Adrenal gland (tissue), 9 donors: ENCODE measurements at regions not wholly inside any gene's neighbourhood (a gene's known extent, or its start where the extent isn't known, plus 50 kb on each side); places are given as distances from the start of the nearest gene placed in this dataset.

Experiments
- DNase-seq, 7 donors: peaks; one replicate each; pipeline ENCODE4 v3.0.0-alpha.2; 2019 to 2020
- H3K27ac ChIP-seq, 5 donors: fragments of 200-600 bp; sonication (generic) in 4 of 5; 1 replicate in 3 of 5; 2 replicates in 2 of 5; pipeline versions ENCODE4 v1.5.1 to v1.8.0; 2016 to 2020; ENCODE audit warnings: mild to moderate bottlenecking in 1 of 5
- H3K27me3 ChIP-seq: fragments of 200-600 bp; 2 replicates; pipeline ENCODE4 v1.8.0; 2021
- H3K36me3 ChIP-seq, 2 donors: fragments of 200-600 bp; replicated peaks in 1 of 2; 1 replicate in 1 of 2; 2 replicates in 1 of 2; pipeline versions ENCODE4 v1.5.1 to v1.8.0; 2018 to 2022
- H3K4me1 ChIP-seq, 2 donors: fragments of 200-600 bp; replicated peaks in 1 of 2; 1 replicate in 1 of 2; 2 replicates in 1 of 2; pipeline versions ENCODE4 v1.5.1 to v1.8.0; 2018 to 2021
- H3K4me3 ChIP-seq, 4 donors: fragments of 200-600 bp; sonication (generic) in 3 of 4; one replicate each; pipeline ENCODE4 v1.5.1; 2016 to 2018
- H3K9me3 ChIP-seq, 3 donors: fragments of 200-600 bp; sonication (generic) in 1 of 3; replicated peaks in 1 of 3; 1 replicate in 2 of 3; 2 replicates in 1 of 3; pipeline versions ENCODE4 v1.5.1 to v1.8.0; 2016 to 2021
- POLR2A ChIP-seq, 2 donors: fragments of 450-650 bp; IDR thresholded peaks; one replicate each; pipeline ENCODE4 v1.6.1; 2017; ENCODE audit warnings: antibody characterized with exemption in 2 of 2, mild to moderate bottlenecking in 2 of 2, moderate library complexity in 1 of 2
- WGBS, 4 donors: extraction: QIAGEN DNeasy Blood & Tissue Kit in 2 of 4; methylation state at CpG; one replicate each; pipeline versions ENCODE4 v1.1.5 to v1.1.7; 2013 to 2017; 5-methylcytosine and 5-hydroxymethylcytosine counted together
- intact Hi-C, 2 donors: fragments of 100-400 bp; cut with DNase I; formaldehyde crosslinking; loops; one replicate each; pipeline versions ENCODE4 v1.14.1 to v1.15.0; 2022 to 2023
- TF ChIP-seq, protein P1 (sequence below), 6 experiments: fragments of 450-650 bp in 4 of 6; fragments of 200-600 bp in 2 of 6; sonication (generic) in 1 of 6; IDR thresholded peaks; 1 replicate in 5 of 6; 2 replicates in 1 of 6; pipeline versions ENCODE4 v1.5.1 to v1.8.0; 2016 to 2021; ENCODE audit warnings: antibody characterized with exemption in 6 of 6, mild to moderate bottlenecking in 2 of 6, moderate library complexity in 1 of 6
- donor health status: healthy with polysubstance abuse.
- donor health status: Bipolar disorder and iron deficiency.
- donor health status: DM: yes; HTN: yes; CAD: no.
- donor health status: DM: no; HTN: no; CAD: no.
- donor health status: DM: no; HTN: no; CAD: no.

DNA sequence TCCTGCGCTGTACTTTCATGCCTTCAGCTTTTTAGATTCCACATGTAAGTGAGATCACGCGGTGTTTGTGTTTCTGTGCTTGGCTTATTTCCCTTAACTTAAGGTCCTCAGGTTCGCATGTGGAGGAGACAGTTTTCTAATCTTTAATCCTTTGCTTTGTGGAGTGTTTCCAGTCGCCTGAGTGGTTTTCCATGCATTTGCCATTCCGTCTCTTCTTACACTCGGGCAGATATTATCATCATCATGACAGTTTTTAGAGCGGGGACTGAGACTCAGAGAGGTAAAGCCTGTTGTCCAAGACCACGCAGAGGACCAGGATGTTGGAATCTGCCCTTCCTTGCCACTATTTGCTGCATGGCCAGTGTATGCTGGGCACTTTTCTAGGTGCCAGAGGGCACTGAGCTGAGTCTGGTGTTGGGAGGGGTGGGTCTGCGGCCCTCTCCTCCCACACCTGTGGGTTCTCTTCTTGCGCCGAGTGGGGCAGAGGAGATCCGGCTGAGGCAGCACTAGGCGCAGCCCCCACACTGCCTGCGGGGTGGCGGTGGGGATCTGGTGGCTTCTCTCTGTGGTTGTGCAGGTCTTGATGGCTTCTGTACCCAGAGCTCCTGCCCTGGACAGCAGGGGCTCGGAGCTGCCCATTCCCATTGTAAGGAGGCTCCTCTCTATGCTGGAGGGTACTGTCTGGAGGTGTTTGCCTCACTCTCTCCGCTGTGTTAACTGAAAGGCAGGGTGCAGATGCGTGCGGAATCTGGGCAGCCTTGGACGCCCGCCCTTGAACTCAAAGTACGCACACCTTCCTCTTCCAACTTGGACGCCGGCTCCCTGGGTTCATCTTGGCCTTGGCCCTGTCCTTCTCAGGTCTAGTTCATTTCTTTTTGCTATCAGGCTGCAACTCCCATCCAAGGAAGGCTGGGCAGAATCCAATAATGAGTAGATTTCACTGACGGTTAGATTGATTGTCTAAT lies 156.0 kb upstream of the RGMA start:
- no peak for DNase-seq
- H3K4me1 ChIP-seq: no peaks in the 10 kb centered on the region

DNA sequence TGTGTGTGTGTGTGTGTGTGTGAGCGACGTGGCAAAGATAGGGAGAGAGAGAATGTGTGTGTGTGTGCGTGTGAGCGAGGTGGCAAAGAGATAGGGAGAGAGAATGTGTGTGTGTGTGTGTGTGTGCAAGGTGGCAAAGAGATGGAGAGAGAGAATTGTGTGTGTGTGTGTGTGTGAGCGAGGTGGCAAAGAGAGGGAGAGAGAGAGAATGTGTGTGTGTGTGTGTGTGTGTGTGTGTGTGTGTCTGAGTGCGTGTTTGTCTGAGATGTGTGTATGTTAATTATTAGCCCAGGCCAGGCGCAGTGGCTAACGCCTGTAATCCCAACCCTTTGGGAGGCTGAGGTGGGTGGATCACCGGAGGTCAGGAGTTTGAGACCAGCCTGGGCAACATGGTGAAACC lies 154.6 kb upstream of the RGMA start:
- H3K4me1 ChIP-seq: no peaks in the 10 kb centered on the region
- WGBS, 4 donors: 81 to 89% (median 82%) methylated on average over 7 to 9 of the region's 9 CpGs
- DNase-seq: no peak
- no peaks in the 10 kb centered on the region for H3K36me3 ChIP-seq
- no peaks in the 10 kb centered on the region for H3K9me3 ChIP-seq
- no peak overlapping the region for H3K27ac ChIP-seq
- no peak overlapping the region for H3K4me3 ChIP-seq
- TF ChIP-seq POLR2A (IDR thresholded peaks at IDR 0.05): no peak
- TF ChIP-seq, protein P1, sequence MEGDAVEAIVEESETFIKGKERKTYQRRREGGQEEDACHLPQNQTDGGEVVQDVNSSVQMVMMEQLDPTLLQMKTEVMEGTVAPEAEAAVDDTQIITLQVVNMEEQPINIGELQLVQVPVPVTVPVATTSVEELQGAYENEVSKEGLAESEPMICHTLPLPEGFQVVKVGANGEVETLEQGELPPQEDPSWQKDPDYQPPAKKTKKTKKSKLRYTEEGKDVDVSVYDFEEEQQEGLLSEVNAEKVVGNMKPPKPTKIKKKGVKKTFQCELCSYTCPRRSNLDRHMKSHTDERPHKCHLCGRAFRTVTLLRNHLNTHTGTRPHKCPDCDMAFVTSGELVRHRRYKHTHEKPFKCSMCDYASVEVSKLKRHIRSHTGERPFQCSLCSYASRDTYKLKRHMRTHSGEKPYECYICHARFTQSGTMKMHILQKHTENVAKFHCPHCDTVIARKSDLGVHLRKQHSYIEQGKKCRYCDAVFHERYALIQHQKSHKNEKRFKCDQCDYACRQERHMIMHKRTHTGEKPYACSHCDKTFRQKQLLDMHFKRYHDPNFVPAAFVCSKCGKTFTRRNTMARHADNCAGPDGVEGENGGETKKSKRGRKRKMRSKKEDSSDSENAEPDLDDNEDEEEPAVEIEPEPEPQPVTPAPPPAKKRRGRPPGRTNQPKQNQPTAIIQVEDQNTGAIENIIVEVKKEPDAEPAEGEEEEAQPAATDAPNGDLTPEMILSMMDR (IDR thresholded peaks at IDR 0.05): no peak
- intact Hi-C loops: no loop called here
- no peaks in the 10 kb centered on the region for H3K27me3 ChIP-seq

More for the DNA sequence above, 156.0 kb upstream of the RGMA start:
- intact Hi-C loops: no loop called here
- Histone ChIP-seq H3K9me3 (no peaks in the 10 kb centered on the region), H3K27me3 (no peaks in the 10 kb centered on the region), H3K36me3 (no peaks in the 10 kb centered on the region), H3K4me3 (no peak overlapping the region), H3K27ac (no peak overlapping the region)
- 67 to 72% (median 71%) methylated on average over 25 to 26 of the region's 26 CpGs for WGBS, 4 donors
- no peak for TF ChIP-seq POLR2A (IDR thresholded peaks at IDR 0.05)
- TF ChIP-seq, protein P1 (IDR thresholded peaks at IDR 0.05): no peak

DNA sequence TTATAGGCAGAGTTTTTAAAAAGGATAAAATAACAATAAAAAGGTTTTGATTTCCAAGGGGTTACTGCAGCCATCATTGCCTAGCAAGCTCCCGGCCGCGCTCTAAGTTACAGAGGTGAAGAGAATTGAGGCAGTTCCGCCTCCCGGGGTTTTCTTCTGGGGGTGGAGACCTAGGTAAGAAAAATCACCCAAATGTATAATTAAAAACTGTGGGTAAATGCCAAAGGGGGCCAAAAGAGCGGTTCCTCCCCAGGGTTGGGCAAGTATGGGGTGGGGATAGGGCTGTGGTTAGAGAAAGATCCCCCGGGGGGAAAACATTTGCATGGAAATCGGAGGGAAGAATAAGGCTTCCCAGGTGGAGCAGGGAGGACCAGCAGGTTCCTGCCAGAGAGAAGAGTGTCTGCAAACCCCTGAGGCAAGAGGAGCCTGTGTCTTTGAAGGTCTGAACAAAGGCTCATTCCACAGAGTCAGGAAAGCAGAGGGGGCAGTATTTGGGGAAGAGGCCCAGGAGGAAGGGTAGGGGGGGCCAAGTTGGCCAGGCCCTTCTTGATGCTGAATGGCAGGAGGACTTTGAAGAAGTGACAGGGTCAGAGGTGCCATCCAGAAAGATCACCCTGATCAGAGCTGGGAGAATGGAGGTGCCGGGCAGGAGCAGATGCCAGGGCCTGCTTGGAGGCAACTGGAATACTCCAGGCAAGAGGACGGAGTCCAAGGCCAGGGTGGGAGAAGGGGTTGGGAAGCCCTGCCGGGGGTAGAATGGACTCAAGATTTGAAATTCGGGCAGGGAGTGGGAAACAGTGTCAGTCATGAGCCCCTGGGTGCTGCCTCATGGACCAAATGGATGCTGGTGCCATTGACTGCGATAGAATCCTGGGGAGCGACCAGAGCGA lies 152.9 kb upstream of the RGMA start:
- Histone ChIP-seq H3K27ac (no peak overlapping the region), H3K4me1 (no peaks in the 10 kb centered on the region), H3K9me3 (no peaks in the 10 kb centered on the region), H3K36me3 (no peaks in the 10 kb centered on the region), H3K4me3 (no peak overlapping the region), H3K27me3 (no peaks in the 10 kb centered on the region)
- DNase-seq: no peak
- intact Hi-C loops: no loop called here
- TF ChIP-seq, protein P1 (IDR thresholded peaks at IDR 0.05): no peak
- TF ChIP-seq POLR2A (IDR thresholded peaks at IDR 0.05): no peak
- WGBS, 4 donors: 73 to 78% (median 75%) methylated on average over 15 of the region's 15 CpGs

DNA sequence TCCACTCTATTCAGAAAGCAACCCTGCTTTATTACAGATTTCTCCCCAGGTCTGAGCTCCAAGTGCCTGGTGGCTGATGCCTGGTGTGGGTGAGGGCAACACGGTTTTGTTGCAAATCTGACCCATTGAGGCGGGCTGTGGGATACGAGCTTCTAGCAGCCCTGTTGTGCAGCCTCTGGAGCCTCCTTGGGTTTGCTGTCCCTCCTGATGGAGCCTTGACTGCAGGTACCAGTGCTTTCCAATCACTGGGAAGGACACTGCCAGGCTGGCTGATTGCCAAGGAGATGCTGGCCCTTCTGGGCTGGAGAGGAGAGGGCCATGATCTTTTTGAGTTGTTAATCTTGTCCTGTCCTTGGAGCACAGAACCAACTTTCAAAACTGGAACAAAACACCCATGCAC lies 151.0 kb upstream of the RGMA start:
- no peak for TF ChIP-seq POLR2A (IDR thresholded peaks at IDR 0.05)
- TF ChIP-seq, protein P1 (IDR thresholded peaks at IDR 0.05): no peak
- H3K9me3 ChIP-seq: no peaks in the 10 kb centered on the region
- 89 to 100% (median 94%) methylated on average over 3 of the region's 3 CpGs for WGBS, 4 donors
- no peak overlapping the region for H3K4me3 ChIP-seq
- intact Hi-C loops: no loop called here
- no peaks in the 10 kb centered on the region for H3K36me3 ChIP-seq
- no peaks in the 10 kb centered on the region for H3K4me1 ChIP-seq
- no peak overlapping the region for H3K27ac ChIP-seq
- DNase-seq: no peak
- H3K27me3 ChIP-seq: no peaks in the 10 kb centered on the region
